GM03348 (cell line): ENCODE measurements at regions not wholly inside any gene's neighbourhood (a gene's known extent, or its start where the extent isn't known, plus 50 kb on each side); places are given as distances from the start of the nearest gene placed in this dataset.

Experiments
- DNase-seq: peaks from one replicate; pipeline ENCODE4 v3.0.0; 2012; ENCODE audit warnings: low spot score

- DNase-seq: peak; percentile 30
Observed at GRCh38 chr12:87930033-87930432, 99.2 kb downstream of the C12orf50 start.

GRCh38 chr12:87929346-87929745 is 99.9 kb downstream of the C12orf50 start:
- no peak for DNase-seq

GRCh38 chr12:87928031-87928430 is 101.2 kb downstream of the C12orf50 start:
- DNase-seq: no peak

GRCh38 chr12:87925021-87925420 is 104.2 kb downstream of the C12orf50 start:
- DNase-seq: no peak

- no peak for DNase-seq
Observed at GRCh38 chr12:87924149-87924548, 105.1 kb downstream of the C12orf50 start.

- DNase-seq: no peak
Observed at GRCh38 chr12:87923361-87923760, 105.8 kb downstream of the C12orf50 start.

GRCh38 chr12:87922736-87923135 is 106.5 kb downstream of the C12orf50 start:
- no peak for DNase-seq

GRCh38 chr12:87921621-87922020 is 107.6 kb downstream of the C12orf50 start:
- no peak for DNase-seq

- DNase-seq: no peak
Observed at GRCh38 chr12:87920139-87920538, 109.1 kb downstream of the C12orf50 start.

- DNase-seq: no peak
Observed at GRCh38 chr12:87901457-87901856, 127.7 kb downstream of the C12orf50 start.

- DNase-seq: no peak
Observed at GRCh38 chr12:87897662-87898061, 131.5 kb downstream of the C12orf50 start.

GRCh38 chr12:87883806-87884205 is 145.4 kb downstream of the C12orf50 start:
- no peak for DNase-seq

- DNase-seq: no peak
Observed at GRCh38 chr12:87879141-87879540, 150.1 kb downstream of the C12orf50 start.

- no peak for DNase-seq
Observed at GRCh38 chr12:87870493-87871460, 158.4 kb downstream of the C12orf50 start.

- peak; percentile 3 for DNase-seq
Observed at GRCh38 chr12:87870061-87870460, 159.1 kb downstream of the C12orf50 start.

- peak; percentile 6 for DNase-seq
Observed at GRCh38 chr12:87866578-87867292, 162.5 kb downstream of the C12orf50 start.

GRCh38 chr12:87861791-87862190 is 167.4 kb downstream of the C12orf50 start:
- no peak for DNase-seq

GRCh38 chr12:87853448-87854003 is 175.7 kb downstream of the C12orf50 start:
- DNase-seq: no peak

- DNase-seq: no peak
Observed at GRCh38 chr12:87849074-87849473, 180.1 kb downstream of the C12orf50 start.

GRCh38 chr12:87848248-87848868 is 180.8 kb downstream of the C12orf50 start:
- DNase-seq: peak; percentile 54

- no peak for DNase-seq
Observed at GRCh38 chr12:87847147-87847546, 182.1 kb downstream of the C12orf50 start.

GRCh38 chr12:87846045-87846444 is 183.2 kb downstream of the C12orf50 start:
- DNase-seq: no peak
